Central memory CD8-positive, alpha-beta T cell (primary cell): ENCODE measurements at regions not wholly inside any gene's neighbourhood (a gene's known extent, or its start where the extent isn't known, plus 50 kb on each side); places are given as distances from the start of the nearest gene placed in this dataset.

Source experiments
- ATAC-seq: fragments of 150-1000 bp; cut with Tn5 transposase; replicated peaks from 2 replicates; pipeline ENCODE4 v1.10.0; 2022; ENCODE audit warnings: mild to moderate bottlenecking, moderate FRiP score, moderate number of reproducible peaks; ENCODE audit not compliant: poor library complexity, severe bottlenecking; ENCODE audit errors: extremely low read depth
- DNase-seq, 2 donors: peaks; one replicate each; pipeline ENCODE4 v3.0.0; 2021; ENCODE audit warnings: low spot score in 2 of 2
- H3K27ac Mint-ChIP-seq: one replicate; pipeline ENCODE4 v1.8.0; 2022; ENCODE audit warnings: low read depth, mild to moderate bottlenecking, moderate library complexity, mixed read lengths
- H3K27me3 Mint-ChIP-seq: one replicate; pipeline ENCODE4 v1.8.0; 2022; ENCODE audit warnings: mixed read lengths
- H3K36me3 Mint-ChIP-seq: one replicate; pipeline ENCODE4 v1.8.0; 2022; ENCODE audit warnings: mild to moderate bottlenecking, moderate library complexity, mixed read lengths; ENCODE audit not compliant: insufficient read depth
- H3K4me1 Mint-ChIP-seq: one replicate; pipeline ENCODE4 v1.8.0; 2022; ENCODE audit warnings: mixed read lengths
- H3K4me3 Mint-ChIP-seq: one replicate; pipeline ENCODE4 v1.8.0; 2022; ENCODE audit warnings: mild to moderate bottlenecking, moderate library complexity, mixed read lengths
- H3K9me3 Mint-ChIP-seq: one replicate; pipeline ENCODE4 v1.8.0; 2022; ENCODE audit warnings: mixed read lengths

GRCh38 chr3:33919312-33920120, 121.1 kb downstream of the PDCD6IP start:
- ATAC-seq (no peak), DNase-seq (no peak)
- no peaks in the 10 kb centered on the region for H3K36me3 Mint-ChIP-seq
- H3K27me3 Mint-ChIP-seq, result no peaks in the 10 kb centered on the region
- no peak overlapping the region for H3K4me3 Mint-ChIP-seq
- peaks cover 12% of the 10 kb centered on the region for H3K4me1 Mint-ChIP-seq
- H3K27ac Mint-ChIP-seq, result no peak overlapping the region
- H3K9me3 Mint-ChIP-seq, result no peaks in the 10 kb centered on the region

- H3K9me3 Mint-ChIP-seq, result no peaks in the 10 kb centered on the region
- ATAC-seq (no peak), DNase-seq (no peak)
- no peaks in the 10 kb centered on the region for H3K36me3 Mint-ChIP-seq
- peaks cover 12% of the 10 kb centered on the region for H3K4me1 Mint-ChIP-seq
- no peaks in the 10 kb centered on the region for H3K27me3 Mint-ChIP-seq
- H3K4me3 Mint-ChIP-seq, result no peak overlapping the region
- no peak overlapping the region for H3K27ac Mint-ChIP-seq
Observed at GRCh38 chr3:33920511-33920910, 122.1 kb downstream of the PDCD6IP start.

GRCh38 chr3:33921608-33922007, 123.2 kb downstream of the PDCD6IP start:
- no peak for DNase-seq
- Mint-ChIP-seq H3K36me3 (no peaks in the 10 kb centered on the region), H3K9me3 (no peaks in the 10 kb centered on the region), H3K27me3 (no peaks in the 10 kb centered on the region), H3K4me1 (peaks cover 7% of the 10 kb centered on the region), H3K4me3 (no peak overlapping the region), H3K27ac (no peak overlapping the region)
- no peak for ATAC-seq

GRCh38 chr3:33926998-33927605, 128.7 kb downstream of the PDCD6IP start:
- H3K4me1 Mint-ChIP-seq, result no peaks in the 10 kb centered on the region
- ATAC-seq (no peak), DNase-seq (no peak)
- no peak overlapping the region for H3K4me3 Mint-ChIP-seq
- no peak overlapping the region for H3K27ac Mint-ChIP-seq
- H3K27me3 Mint-ChIP-seq, result peaks cover 10% of the 10 kb centered on the region
- no peaks in the 10 kb centered on the region for H3K9me3 Mint-ChIP-seq
- no peaks in the 10 kb centered on the region for H3K36me3 Mint-ChIP-seq

GRCh38 chr3:33929813-33930212, 131.4 kb downstream of the PDCD6IP start:
- H3K4me3 Mint-ChIP-seq, result no peak overlapping the region
- no peaks in the 10 kb centered on the region for H3K9me3 Mint-ChIP-seq
- H3K27me3 Mint-ChIP-seq, result peaks cover 10% of the 10 kb centered on the region
- ATAC-seq (no peak), DNase-seq (no peak)
- H3K27ac Mint-ChIP-seq, result no peak overlapping the region
- no peaks in the 10 kb centered on the region for H3K36me3 Mint-ChIP-seq
- H3K4me1 Mint-ChIP-seq, result no peaks in the 10 kb centered on the region

- H3K4me1 Mint-ChIP-seq, result no peaks in the 10 kb centered on the region
- peaks cover 8% of the 10 kb centered on the region for H3K9me3 Mint-ChIP-seq
- DNase-seq (no peak), ATAC-seq (no peak)
- no peak overlapping the region for H3K27ac Mint-ChIP-seq
- no peak overlapping the region for H3K4me3 Mint-ChIP-seq
- peaks cover 25% of the 10 kb centered on the region for H3K27me3 Mint-ChIP-seq
- no peaks in the 10 kb centered on the region for H3K36me3 Mint-ChIP-seq
Observed at GRCh38 chr3:33931512-33931911, 133.1 kb downstream of the PDCD6IP start.

GRCh38 chr3:33932010-33932764, 133.8 kb downstream of the PDCD6IP start:
- Mint-ChIP-seq H3K4me1 (no peaks in the 10 kb centered on the region), H3K36me3 (no peaks in the 10 kb centered on the region), H3K9me3 (peaks cover 8% of the 10 kb centered on the region), H3K27ac (no peak overlapping the region), H3K4me3 (no peak overlapping the region), H3K27me3 (peaks cover 32% of the 10 kb centered on the region)
- DNase-seq (no peak), ATAC-seq (no peak)

- DNase-seq (no peak), ATAC-seq (no peak)
- Mint-ChIP-seq H3K4me1 (peaks cover 5% of the 10 kb centered on the region), H3K4me3 (no peak overlapping the region), H3K9me3 (peaks cover 8% of the 10 kb centered on the region), H3K27ac (no peak overlapping the region), H3K27me3 (peaks cover 34% of the 10 kb centered on the region), H3K36me3 (no peaks in the 10 kb centered on the region)
Observed at GRCh38 chr3:33936171-33936920, 137.9 kb downstream of the PDCD6IP start.

- peaks cover 34% of the 10 kb centered on the region for H3K27me3 Mint-ChIP-seq
- DNase-seq (no peak), ATAC-seq (no peak)
- no peak overlapping the region for H3K27ac Mint-ChIP-seq
- peaks cover 8% of the 10 kb centered on the region for H3K9me3 Mint-ChIP-seq
- peaks cover 5% of the 10 kb centered on the region for H3K4me1 Mint-ChIP-seq
- H3K36me3 Mint-ChIP-seq, result no peaks in the 10 kb centered on the region
- no peak overlapping the region for H3K4me3 Mint-ChIP-seq
Observed at GRCh38 chr3:33936921-33937525, 138.6 kb downstream of the PDCD6IP start.

GRCh38 chr3:33937628-33938027, 139.2 kb downstream of the PDCD6IP start:
- peaks cover 34% of the 10 kb centered on the region for H3K27me3 Mint-ChIP-seq
- peaks cover 5% of the 10 kb centered on the region for H3K4me1 Mint-ChIP-seq
- ATAC-seq (no peak), DNase-seq (no peak)
- H3K27ac Mint-ChIP-seq, result no peak overlapping the region
- H3K9me3 Mint-ChIP-seq, result peaks cover 8% of the 10 kb centered on the region
- no peak overlapping the region for H3K4me3 Mint-ChIP-seq
- no peaks in the 10 kb centered on the region for H3K36me3 Mint-ChIP-seq

GRCh38 chr3:33940149-33940548, 141.7 kb downstream of the PDCD6IP start:
- Mint-ChIP-seq H3K9me3 (peaks cover 7% of the 10 kb centered on the region), H3K27ac (no peak overlapping the region)
- ATAC-seq, result no peak

GRCh38 chr3:33940736-33941135, 142.3 kb downstream of the PDCD6IP start:
- Mint-ChIP-seq H3K27ac (no peak overlapping the region), H3K4me3 (no peak overlapping the region), H3K36me3 (peaks cover 2% of the 10 kb centered on the region), H3K27me3 (peaks cover 35% of the 10 kb centered on the region), H3K9me3 (peaks cover 1% of the 10 kb centered on the region), H3K4me1 (peaks cover 5% of the 10 kb centered on the region)
- ATAC-seq (no peak), DNase-seq (no peak)

More at GRCh38 chr3:33940149-33940548, 141.7 kb downstream of the PDCD6IP start:
- H3K4me1 Mint-ChIP-seq, result peaks cover 5% of the 10 kb centered on the region
- no peak overlapping the region for H3K4me3 Mint-ChIP-seq
- H3K36me3 Mint-ChIP-seq, result peaks cover 2% of the 10 kb centered on the region
- peaks cover 41% of the 10 kb centered on the region for H3K27me3 Mint-ChIP-seq
- DNase-seq, result no peak
